Panc1 (cell line): ENCODE measurements at regions not wholly inside any gene's neighbourhood (a gene's known extent, or its start where the extent isn't known, plus 50 kb on each side); places are given as distances from the start of the nearest gene placed in this dataset.

Experiments
- ATAC-seq: fragments of 200-7000 bp; cut with Tn5 transposase; 2 replicates; pipeline ENCODE4 v1.9.1; 2020; ENCODE audit warnings: mild to moderate bottlenecking, moderate library complexity
- BruUV-seq: library from RNA; stranded (reverse); fragments of 400-500 nt; replicated peaks from 2 replicates; lab custom pipeline; 2021; lab: Mats Ljungman, UMichigan
- CTCF ChIA-PET: fragments of 300-600 bp; sonication (Branson Sonifier 250); formaldehyde crosslinking; loops from one replicate; lab custom pipeline; 2022; ENCODE audit warnings: antibody characterized with exemption; lab: Charles Lee
- POLR2A ChIA-PET: fragments of 300-600 bp; sonication (Branson Sonifier 250); formaldehyde crosslinking; loops from one replicate; lab custom pipeline; 2022; ENCODE audit warnings: antibody characterized with exemption; lab: Charles Lee
- DNase-seq: peaks from one replicate; pipeline ENCODE4 v3.0.0-alpha.2; 2010; ENCODE audit warnings: low read depth, low spot score
- H3K27ac ChIP-seq: 2 replicates; pipeline ENCODE4 v1.5.1; 2011; ENCODE audit warnings: mild to moderate bottlenecking, low read length, inconsistent platforms
- H3K27me3 ChIP-seq: fragments of 200-500 bp; sonication (Bioruptor generic); 2 replicates; pipeline ENCODE4 v1.6.0; 2014; ENCODE audit warnings: low read length, inconsistent platforms; ENCODE audit not compliant: control insufficient read depth, insufficient read depth
- H3K36me3 ChIP-seq: fragments of 200-500 bp; sonication (Bioruptor generic); 2 replicates; pipeline ENCODE4 v1.5.1; 2014; ENCODE audit warnings: inconsistent platforms, mild to moderate bottlenecking, low read length, moderate library complexity; ENCODE audit not compliant: control insufficient read depth, insufficient read depth
- H3K4me1 ChIP-seq: 2 replicates; pipeline ENCODE4 v1.5.1; 2011; ENCODE audit warnings: inconsistent platforms, mild to moderate bottlenecking, low read length, moderate library complexity; ENCODE audit not compliant: control insufficient read depth, insufficient read depth
- H3K4me3 ChIP-seq, 2 experiments: 2 replicates each; pipeline ENCODE4 v1.5.1; 2011 to 2012; ENCODE audit warnings: low read depth in 2 of 2, low read length in 2 of 2, mild to moderate bottlenecking in 2 of 2, inconsistent platforms in 1 of 2, moderate library complexity in 1 of 2
- H3K9me3 ChIP-seq: fragments of 200-500 bp; sonication (Bioruptor generic); 2 replicates; pipeline ENCODE4 v1.5.1; 2014; ENCODE audit warnings: low read depth, mild to moderate bottlenecking, inconsistent platforms, low read length, moderate library complexity; ENCODE audit not compliant: control insufficient read depth, insufficient read depth
- CTCF ChIP-seq: fragments of 450-650 bp; IDR thresholded peaks from 2 replicates; pipeline ENCODE4 v1.5.1; 2017; ENCODE audit warnings: mild to moderate bottlenecking
- POLR2AphosphoS5 ChIP-seq: IDR thresholded peaks from 2 replicates; pipeline ENCODE4 v1.6.1; 2012; ENCODE audit warnings: mild to moderate bottlenecking, low read depth, low read length, moderate library complexity
- REST ChIP-seq, 2 experiments: IDR thresholded peaks; 2 replicates each; pipeline ENCODE4 v1.6.1; 2011 to 2012; ENCODE audit warnings: low read depth in 2 of 2, control low read depth in 1 of 2, low read length in 1 of 2, mild to moderate bottlenecking in 1 of 2, moderate library complexity in 1 of 2; ENCODE audit not compliant: insufficient read depth in 1 of 2
- SIN3A ChIP-seq: IDR thresholded peaks from 2 replicates; pipeline ENCODE4 v1.6.1; 2012; ENCODE audit warnings: low read depth, mild to moderate bottlenecking, low read length, moderate library complexity, borderline replicate concordance; ENCODE audit not compliant: insufficient read depth
- TCF7L2 ChIP-seq: IDR thresholded peaks from 2 replicates; pipeline ENCODE4 v1.6.1; 2011; ENCODE audit warnings: mild to moderate bottlenecking, low read depth, low read length, inconsistent platforms
- in situ Hi-C: cut with HindIII; loops from 2 replicates; pipeline ENCODE4 v1.10.0; 2016; ENCODE audit warnings: low sequenced_read_pairs, low pct_unique_long_range_greater_than_20kb
- intact Hi-C: fragments of 100-400 bp; cut with micrococcal nuclease; formaldehyde crosslinking; loops from one replicate; pipeline ENCODE4 v1.10.0; 2022; ENCODE audit not compliant: unreplicated experiment

GRCh38 chr17:13421581-13422130 lies 180.1 kb downstream of the HS3ST3A1 start:
- H3K27ac ChIP-seq: no peak overlapping the region
- POLR2A ChIA-PET: no interaction called here
- intact Hi-C loops (no loop called here), in situ Hi-C loops (no loop called here)
- no peaks in the 10 kb centered on the region for H3K9me3 ChIP-seq
- TF ChIP-seq POLR2AphosphoS5 (no peak), CTCF (no peak)
- CTCF ChIA-PET: no interaction called here
- H3K27me3 ChIP-seq: no peaks in the 10 kb centered on the region
- no peak for ATAC-seq
- no peak for DNase-seq
- no peaks in the 10 kb centered on the region for H3K4me1 ChIP-seq
- no TSS peak for BruUV-seq
- no peaks in the 10 kb centered on the region for H3K36me3 ChIP-seq
- H3K4me3 ChIP-seq: no peak overlapping the region

- intact Hi-C loops: no loop called here
- H3K36me3 ChIP-seq: no peaks in the 10 kb centered on the region
- H3K4me1 ChIP-seq: no peaks in the 10 kb centered on the region
- H3K27me3 ChIP-seq: no peaks in the 10 kb centered on the region
- ChIA-PET POLR2A (no interaction called here), CTCF (no interaction called here)
- in situ Hi-C loops: no loop called here
- no peak overlapping the region for H3K27ac ChIP-seq
- DNase-seq: no peak
- no peak for ATAC-seq
- no peaks in the 10 kb centered on the region for H3K9me3 ChIP-seq
- no peak overlapping the region for H3K4me3 ChIP-seq
- BruUV-seq: no TSS peak
- TF ChIP-seq CTCF: no peak
- TF ChIP-seq POLR2AphosphoS5: no peak
- TF ChIP-seq REST (IDR thresholded peaks at IDR 0.05; ENCODE audit: insufficient read depth in 1 of 2, low read depth in 2 of 2, low read length in 1 of 2): no peak
- TF ChIP-seq SIN3A: no peak
- no peak for TF ChIP-seq TCF7L2
Observed at GRCh38 chr17:13420878-13421277, 180.9 kb downstream of the HS3ST3A1 start.
